HCT116 (cell line): ENCODE measurements at regions not wholly inside any gene's neighbourhood (a gene's known extent, or its start where the extent isn't known, plus 50 kb on each side); places are given as distances from the start of the nearest gene placed in this dataset.

Experiments
- ATAC-seq: fragments of 200-7000 bp; cut with Tn5 transposase; 2 replicates; pipeline ENCODE4 v1.9.1; 2020; ENCODE audit warnings: mild to moderate bottlenecking, moderate library complexity
- BruUV-seq: library from RNA; stranded (reverse); fragments of 400-500 nt; replicated peaks from 2 replicates; lab custom pipeline; 2021; lab: Mats Ljungman, UMichigan
- CTCF ChIA-PET: fragments of 300-600 bp; sonication (Branson Sonifier 250); formaldehyde crosslinking; loops from one replicate; lab custom pipeline; 2021; ENCODE audit warnings: antibody characterized with exemption; lab: Charles Lee
- POLR2A ChIA-PET: fragments of 300-600, 350-600 bp; sonication (Branson Sonifier 250); formaldehyde crosslinking; loops from one replicate; lab custom pipeline; 2021; ENCODE audit warnings: antibody characterized with exemption; lab: Charles Lee
- RAD21 ChIA-PET, 2 experiments: fragments of 300-600 bp; sonication (Branson Sonifier 250); formaldehyde crosslinking; loops; one replicate each; lab custom pipeline; 2023; ENCODE audit warnings: low total read pairs in 2 of 2; ENCODE audit not compliant: uncharacterized antibody in 2 of 2, unreplicated experiment in 2 of 2, low non-redundant PET in 1 of 2; lab: Charles Lee
- DNase-seq: peaks from one replicate; pipeline ENCODE4 v3.0.0-alpha.2; 2010; ENCODE audit warnings: low read depth, low spot score
- H2AFZ ChIP-seq: fragments of 200-600 bp; shearing (Covaris generic), sonication (generic); 2 replicates; pipeline ENCODE4 v1.6.1; 2017; ENCODE audit warnings: low read depth, mixed run types, mixed read lengths, antibody characterized with exemption, low read length; ENCODE audit not compliant: poor library complexity, severe bottlenecking
- H3K27ac ChIP-seq: 2 replicates; pipeline ENCODE4 v1.5.1; 2012; ENCODE audit warnings: low read depth, low read length
- H3K27me3 ChIP-seq: fragments of 200-600 bp; sonication (generic); 2 replicates; pipeline ENCODE4 v1.6.1; 2016; ENCODE audit warnings: mixed run types, low read length, mixed read lengths; ENCODE audit not compliant: insufficient read depth
- H3K36me3 ChIP-seq, 2 experiments: fragments of 200-500 bp in 1 of 2; fragments of 200-600 bp in 1 of 2; sonication (Bioruptor generic) in 1 of 2; sonication (generic) in 1 of 2; 2 replicates each; pipeline versions ENCODE4 v1.5.1 to v1.6.1; 2014 to 2016; ENCODE audit warnings: low read length in 2 of 2, inconsistent platforms in 1 of 2, mixed read lengths in 1 of 2, mixed run types in 1 of 2; ENCODE audit not compliant: insufficient read depth in 2 of 2, control insufficient read depth in 1 of 2
- H3K4me1 ChIP-seq, 2 experiments: fragments of 200-600 bp in 1 of 2; sonication (generic) in 1 of 2; 2 replicates each; pipeline versions ENCODE4 v1.5.1 to v1.6.1; 2012 to 2017; ENCODE audit warnings: low read length in 2 of 2, inconsistent platforms in 1 of 2, mild to moderate bottlenecking in 1 of 2, mixed read lengths in 1 of 2, mixed run types in 1 of 2, moderate library complexity in 1 of 2; ENCODE audit not compliant: insufficient read depth in 2 of 2, control insufficient read depth in 1 of 2
- H3K4me2 ChIP-seq: fragments of 200-600 bp; sonication (generic); 2 replicates; pipeline ENCODE4 v1.6.1; 2017; ENCODE audit warnings: mixed run types, low read length, mixed read lengths
- H3K4me3 ChIP-seq, 2 experiments: fragments of 200-600 bp in 1 of 2; sonication (generic) in 1 of 2; replicated peaks in 1 of 2; 2 replicates each; pipeline ENCODE4 v1.5.1; 2011 to 2016; ENCODE audit warnings: low read length in 2 of 2, control low read depth in 1 of 2, low read depth in 1 of 2, mild to moderate bottlenecking in 1 of 2, mixed read lengths in 1 of 2, mixed run types in 1 of 2
- H3K79me2 ChIP-seq: fragments of 200-600 bp; sonication (generic); 2 replicates; pipeline ENCODE4 v1.6.1; 2017; ENCODE audit warnings: mild to moderate bottlenecking, mixed run types, low read length, moderate library complexity, mixed read lengths; ENCODE audit not compliant: insufficient read depth
- H3K9ac ChIP-seq: fragments of 200-600 bp; sonication (generic); 2 replicates; pipeline ENCODE4 v1.6.1; 2016; ENCODE audit warnings: low read length, mixed read lengths
- H3K9me2 ChIP-seq: fragments of 200-600 bp; sonication (generic), shearing (Covaris generic); 2 replicates; pipeline ENCODE4 v1.6.1; 2017; ENCODE audit warnings: mixed run types, mild to moderate bottlenecking, moderate library complexity; ENCODE audit not compliant: insufficient read depth
- H3K9me3 ChIP-seq, 2 experiments: fragments of 200-500 bp in 1 of 2; fragments of 200-600 bp in 1 of 2; sonication (Bioruptor generic) in 1 of 2; sonication (generic) in 1 of 2; 2 replicates each; pipeline ENCODE4 v1.6.1; 2014 to 2017; ENCODE audit warnings: low read length in 2 of 2, mixed read lengths in 2 of 2, inconsistent platforms in 1 of 2, low read depth in 1 of 2, mild to moderate bottlenecking in 1 of 2, mixed run types in 1 of 2, moderate library complexity in 1 of 2; ENCODE audit not compliant: control insufficient read depth in 1 of 2, insufficient read depth in 1 of 2
- H4K20me1 ChIP-seq: fragments of 200-600 bp; sonication (generic), shearing (Covaris generic); 2 replicates; pipeline ENCODE4 v1.6.1; 2017; ENCODE audit warnings: mixed run types, mild to moderate bottlenecking, moderate library complexity; ENCODE audit not compliant: insufficient read depth
- ATF3 ChIP-seq: IDR thresholded peaks from 2 replicates; pipeline ENCODE4 v1.6.1; 2012
- CBX3 ChIP-seq: IDR thresholded peaks from 2 replicates; pipeline ENCODE4 v1.6.1; 2012; ENCODE audit warnings: low read depth
- CEBPB ChIP-seq: IDR thresholded peaks from 2 replicates; pipeline ENCODE4 v1.6.1; 2012; ENCODE audit warnings: low read depth
- EGR1 ChIP-seq: IDR thresholded peaks from 2 replicates; pipeline ENCODE4 v1.6.1; 2012; ENCODE audit warnings: low read depth
- ELF1 ChIP-seq: IDR thresholded peaks from 2 replicates; pipeline ENCODE4 v1.6.1; 2012; ENCODE audit warnings: low read depth, borderline replicate concordance
- EZH2 ChIP-seq: fragments of 200-600 bp; sonication (generic); IDR thresholded peaks from 2 replicates; pipeline ENCODE4 v1.6.1; 2017; ENCODE audit warnings: antibody characterized with exemption, mixed run types
- FOSL1 ChIP-seq: IDR thresholded peaks from 2 replicates; pipeline ENCODE4 v1.6.1; 2012; ENCODE audit warnings: low read depth
- POLR2AphosphoS5 ChIP-seq: IDR thresholded peaks from 2 replicates; pipeline ENCODE4 v1.6.1; 2011; ENCODE audit warnings: mild to moderate bottlenecking, low read depth, low read length, moderate library complexity
- RAD21 ChIP-seq: IDR thresholded peaks from 2 replicates; pipeline ENCODE4 v1.6.1; 2012; ENCODE audit warnings: low read depth, mild to moderate bottlenecking
- REST ChIP-seq: IDR thresholded peaks from 2 replicates; pipeline ENCODE4 v1.6.1; 2012; ENCODE audit warnings: low read depth
- SIN3A ChIP-seq: IDR thresholded peaks from 2 replicates; pipeline ENCODE4 v1.6.1; 2012; ENCODE audit warnings: low read depth
- SRF ChIP-seq: IDR thresholded peaks from 2 replicates; pipeline ENCODE4 v1.6.1; 2012; ENCODE audit warnings: low read depth
- ZBTB33 ChIP-seq: IDR thresholded peaks from 2 replicates; pipeline ENCODE4 v1.6.1; 2011; ENCODE audit warnings: mild to moderate bottlenecking, low read length, moderate library complexity; ENCODE audit not compliant: insufficient replicate concordance; ENCODE audit errors: extremely low read depth
- ZFX ChIP-seq: fragments of 450-650 bp; IDR thresholded peaks from 2 replicates; pipeline ENCODE4 v1.6.1; 2017
- ZNF274 ChIP-seq: fragments of 200-500 bp; sonication (Bioruptor generic); IDR thresholded peaks from 2 replicates; pipeline ENCODE4 v1.6.1; 2014; ENCODE audit warnings: mild to moderate bottlenecking, low read depth, low read length, inconsistent platforms
- intact Hi-C: fragments of 100-400 bp; cut with micrococcal nuclease; formaldehyde crosslinking; loops from 2 replicates; pipeline ENCODE4 v1.10.0; 2022

- intact Hi-C loops: no loop called here
- Histone ChIP-seq H3K4me1 (no peaks in the 10 kb centered on the region), H4K20me1 (no peaks in the 10 kb centered on the region), H3K9me3 (peaks cover 29 to 31% of the 10 kb centered on the region in 2 experiments; a peak in 2 of 4 replicates), H3K9me2 (no peaks in the 10 kb centered on the region), H3K79me2 (no peaks in the 10 kb centered on the region), H3K9ac (no peak overlapping the region), H3K4me3 (no peak overlapping the region), H3K27me3 (no peaks in the 10 kb centered on the region), H2AFZ (no peak overlapping the region), H3K4me2 (no peak overlapping the region), H3K27ac (no peak overlapping the region), H3K36me3 (no peaks in the 10 kb centered on the region)
- POLR2A ChIA-PET: no interaction called here
- ATAC-seq: no peak
- BruUV-seq: no TSS peak
- CTCF ChIA-PET: no interaction called here
- RAD21 ChIA-PET: no interaction called here
- no peak for TF ChIP-seq REST
- no peak for TF ChIP-seq CEBPB
- TF ChIP-seq ELF1: no peak
- TF ChIP-seq CBX3: no peak
- no peak for TF ChIP-seq RAD21
- TF ChIP-seq SRF: no peak
- TF ChIP-seq ZFX: no peak
- TF ChIP-seq SIN3A: no peak
- TF ChIP-seq EGR1: no peak
- no peak for TF ChIP-seq EZH2
- no peak for TF ChIP-seq POLR2AphosphoS5
- no peak for TF ChIP-seq ZBTB33
- TF ChIP-seq ATF3: no peak
- TF ChIP-seq FOSL1: no peak
- TF ChIP-seq ZNF274: no peak
- DNase-seq: no peak
Observed at GRCh38 chr21:25214676-25215075, 392.6 kb downstream of the MRPL39 start.
